BLaER1 (cell line): ENCODE measurements at regions not wholly inside any gene's neighbourhood (a gene's known extent, or its start where the extent isn't known, plus 50 kb on each side); places are given as distances from the start of the nearest gene placed in this dataset.

Experiments
- H3K27ac ChIP-seq: shearing (Covaris generic); formaldehyde crosslinking; 2 replicates; pipeline ENCODE4 v1.8.1; 2022
- H3K27me3 ChIP-seq: shearing (Covaris generic); formaldehyde crosslinking; 2 replicates; pipeline ENCODE4 v1.8.1; 2022
- H3K36me3 ChIP-seq: shearing (Covaris generic); formaldehyde crosslinking; 2 replicates; pipeline ENCODE4 v1.8.1; 2022
- H3K4me1 ChIP-seq: shearing (Covaris generic); formaldehyde crosslinking; 2 replicates; pipeline ENCODE4 v1.8.1; 2022
- H3K4me2 ChIP-seq: shearing (Covaris generic); formaldehyde crosslinking; 2 replicates; pipeline ENCODE4 v1.8.1; 2022
- H3K4me3 ChIP-seq: shearing (Covaris generic); formaldehyde crosslinking; 2 replicates; pipeline ENCODE4 v1.8.1; 2022
- H3K9ac ChIP-seq: shearing (Covaris generic); formaldehyde crosslinking; 2 replicates; pipeline ENCODE4 v1.8.1; 2022
- H3K9me3 ChIP-seq: shearing (Covaris generic); formaldehyde crosslinking; 2 replicates; pipeline ENCODE4 v1.8.1; 2022
- H4K20me1 ChIP-seq: shearing (Covaris generic); formaldehyde crosslinking; 2 replicates; pipeline ENCODE4 v1.8.1; 2022
- Cebpa-rat ChIP-seq: shearing (Covaris generic); IDR thresholded peaks from 2 replicates; pipeline ENCODE4 v1.8.1; 2022

DNA sequence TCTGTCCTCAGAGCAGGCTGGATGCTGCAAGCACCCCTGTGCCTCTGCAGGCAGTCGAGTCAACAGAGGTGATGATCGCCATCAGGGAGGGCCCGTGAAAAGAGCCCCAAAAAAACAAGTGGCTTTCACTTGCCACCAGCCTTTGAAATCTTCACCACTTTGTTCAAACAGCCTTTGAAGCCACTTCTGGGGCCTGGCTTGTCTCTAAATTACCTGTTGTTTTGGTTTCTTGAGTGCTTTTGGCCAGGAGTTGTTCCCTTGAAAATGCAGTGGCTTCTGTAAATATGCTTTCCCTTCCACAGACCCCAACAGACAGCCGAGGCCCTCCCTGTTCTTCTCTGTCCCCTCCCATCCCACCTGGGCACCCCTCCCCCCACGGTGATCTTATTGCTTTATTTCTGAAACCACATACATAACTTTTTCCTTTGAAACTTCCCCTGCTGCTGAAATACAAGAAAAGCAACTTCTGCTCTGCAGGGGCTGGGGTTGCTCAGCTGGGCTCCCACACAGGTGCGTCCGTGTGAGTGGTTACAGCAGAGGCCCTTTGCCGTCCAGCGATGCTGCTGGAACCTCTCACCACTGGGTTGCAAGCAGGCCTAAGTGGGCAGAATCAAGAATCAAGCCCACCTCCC lies 283.8 kb upstream of the SHH start:
- Histone ChIP-seq H4K20me1 (no peaks in the 10 kb centered on the region), H3K4me2 (peak overlapping the region; percentile 67), H3K36me3 (no peaks in the 10 kb centered on the region), H3K27ac (no peak overlapping the region), H3K4me1 (peaks cover 35% of the 10 kb centered on the region), H3K27me3 (no peaks in the 10 kb centered on the region), H3K9me3 (no peaks in the 10 kb centered on the region), H3K9ac (no peak overlapping the region), H3K4me3 (no peak overlapping the region)
- TF ChIP-seq Cebpa-rat = no peak

DNA sequence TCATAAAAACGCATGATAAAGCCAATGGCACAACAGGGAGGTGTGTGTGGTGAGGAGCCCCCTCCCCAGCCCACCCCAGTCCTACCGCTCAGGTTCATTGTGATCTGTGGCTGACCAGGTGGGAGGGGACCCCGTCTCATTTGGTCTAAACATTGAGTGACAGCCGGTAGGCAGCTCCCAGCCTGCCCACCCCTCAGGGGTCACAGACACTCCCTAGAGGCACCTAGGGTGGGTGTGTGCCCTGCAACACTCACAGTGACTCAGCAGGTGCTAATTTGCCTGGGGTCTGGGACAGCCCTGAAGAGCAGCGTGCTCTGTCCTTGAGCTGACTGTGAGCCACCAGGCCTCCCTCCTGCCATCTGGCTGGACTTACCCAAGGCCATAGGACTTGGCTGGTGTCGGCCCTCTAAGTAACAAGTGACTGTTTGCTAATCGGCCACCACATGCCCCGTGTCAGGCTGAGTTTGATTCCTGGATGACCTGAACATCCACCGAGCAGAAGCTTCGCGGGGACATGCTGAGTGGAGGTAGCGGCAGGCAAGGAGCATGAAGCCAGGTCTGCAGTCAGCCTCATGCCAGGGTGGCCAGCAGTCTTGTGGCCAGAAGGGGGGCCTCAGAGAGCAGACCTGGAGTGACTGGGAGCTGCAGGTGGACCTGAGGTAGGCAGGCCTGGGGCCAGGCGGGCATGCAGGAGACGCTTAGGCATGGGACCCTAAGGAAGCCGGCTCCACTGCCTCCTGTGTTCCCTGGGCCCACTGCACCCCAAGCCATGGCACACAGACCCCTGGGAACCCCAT lies 282.3 kb upstream of the SHH start:
- Histone ChIP-seq H3K27me3 (no peaks in the 10 kb centered on the region), H3K9ac (no peak overlapping the region), H3K36me3 (no peaks in the 10 kb centered on the region), H4K20me1 (no peaks in the 10 kb centered on the region), H3K9me3 (no peaks in the 10 kb centered on the region), H3K4me3 (no peak overlapping the region), H3K27ac (no peak overlapping the region), H3K4me1 (peaks cover 39% of the 10 kb centered on the region), H3K4me2 (peak overlapping the region; percentile 67)
- no peak for TF ChIP-seq Cebpa-rat

DNA sequence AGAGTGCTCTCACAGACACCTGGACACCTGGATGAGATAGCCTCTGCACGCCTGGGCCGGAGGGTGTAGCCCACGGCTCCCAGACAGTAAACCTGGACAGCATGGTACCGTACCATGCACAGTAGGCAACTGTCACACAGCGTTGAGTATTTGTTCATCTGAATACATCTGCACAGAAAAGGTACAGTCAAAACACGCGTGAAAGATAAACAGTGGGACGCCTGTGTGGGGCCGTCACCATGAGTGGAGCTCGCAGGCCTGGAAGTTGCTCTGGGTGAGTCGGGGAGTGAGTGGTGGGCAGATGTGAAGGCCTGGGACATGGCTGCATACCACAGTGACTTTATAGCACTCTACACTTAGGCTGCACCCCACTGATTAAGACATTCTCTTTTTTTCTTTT lies 280.0 kb upstream of the SHH start:
- no peak for TF ChIP-seq Cebpa-rat
- Histone ChIP-seq H3K27ac (no peak overlapping the region), H3K36me3 (no peaks in the 10 kb centered on the region), H3K4me1 (peaks cover 39% of the 10 kb centered on the region), H3K9ac (no peak overlapping the region), H3K4me3 (no peak overlapping the region), H4K20me1 (no peaks in the 10 kb centered on the region), H3K4me2 (peak overlapping the region; percentile 69), H3K27me3 (no peaks in the 10 kb centered on the region), H3K9me3 (no peaks in the 10 kb centered on the region)

DNA sequence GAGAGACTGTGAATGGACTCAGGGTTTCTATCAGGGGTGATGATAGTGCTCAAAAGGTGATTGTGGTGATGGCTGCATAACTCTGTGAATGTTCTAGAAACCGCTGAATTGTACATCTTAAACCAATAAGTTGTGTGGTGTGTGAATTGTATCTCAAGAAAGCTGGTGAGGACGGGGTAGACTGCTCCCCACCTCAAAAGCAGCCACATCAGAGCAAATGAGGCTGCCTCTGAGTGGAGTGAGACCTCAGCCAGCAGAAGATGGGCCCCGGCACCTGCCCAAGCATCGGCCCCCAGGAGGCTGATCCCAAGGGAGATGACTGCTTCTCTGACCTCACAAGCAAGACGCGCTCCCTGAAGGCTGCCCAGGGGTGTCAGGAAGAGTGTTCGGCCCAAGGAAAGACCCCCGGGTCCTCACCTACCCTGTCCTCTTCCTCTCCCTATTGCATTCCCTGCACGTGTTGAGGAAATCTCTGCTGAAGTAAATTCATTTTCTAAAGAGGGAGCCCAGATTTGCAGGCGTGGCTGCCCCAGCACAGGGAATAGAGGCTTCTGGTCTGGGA lies 279.3 kb upstream of the SHH start:
- Histone ChIP-seq H3K9ac (no peak overlapping the region), H3K27me3 (no peaks in the 10 kb centered on the region), H3K27ac (no peak overlapping the region), H3K36me3 (no peaks in the 10 kb centered on the region), H4K20me1 (no peaks in the 10 kb centered on the region), H3K4me1 (peaks cover 37% of the 10 kb centered on the region), H3K9me3 (no peaks in the 10 kb centered on the region), H3K4me3 (no peak overlapping the region), H3K4me2 (peak overlapping the region; percentile 69)
- TF ChIP-seq Cebpa-rat = no peak

DNA sequence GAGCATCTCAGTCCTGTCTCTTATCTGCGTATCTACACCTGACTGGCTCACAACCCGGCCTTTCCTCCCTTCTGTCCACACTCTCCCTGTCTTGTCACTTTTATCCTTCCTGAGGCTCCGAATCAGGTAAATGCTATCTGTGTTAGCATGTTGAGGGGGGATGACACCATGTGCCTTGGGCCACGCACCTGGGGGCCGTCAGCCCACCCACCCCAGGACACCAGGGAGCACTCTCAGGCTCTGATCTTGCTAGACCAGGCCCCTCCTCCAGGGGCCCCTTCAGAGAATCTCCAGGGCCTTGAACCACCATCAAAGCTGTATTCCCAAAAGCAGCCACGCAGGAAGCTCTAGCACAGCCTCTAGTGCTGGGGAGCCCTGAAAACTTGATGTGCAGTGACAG lies 278.7 kb upstream of the SHH start:
- Histone ChIP-seq H3K4me1 (peaks cover 31% of the 10 kb centered on the region), H3K9me3 (no peaks in the 10 kb centered on the region), H4K20me1 (no peaks in the 10 kb centered on the region), H3K4me2 (peak overlapping the region; percentile 69), H3K27ac (no peak overlapping the region), H3K36me3 (no peaks in the 10 kb centered on the region), H3K27me3 (no peaks in the 10 kb centered on the region), H3K9ac (no peak overlapping the region), H3K4me3 (no peak overlapping the region)
- TF ChIP-seq Cebpa-rat = no peak

DNA sequence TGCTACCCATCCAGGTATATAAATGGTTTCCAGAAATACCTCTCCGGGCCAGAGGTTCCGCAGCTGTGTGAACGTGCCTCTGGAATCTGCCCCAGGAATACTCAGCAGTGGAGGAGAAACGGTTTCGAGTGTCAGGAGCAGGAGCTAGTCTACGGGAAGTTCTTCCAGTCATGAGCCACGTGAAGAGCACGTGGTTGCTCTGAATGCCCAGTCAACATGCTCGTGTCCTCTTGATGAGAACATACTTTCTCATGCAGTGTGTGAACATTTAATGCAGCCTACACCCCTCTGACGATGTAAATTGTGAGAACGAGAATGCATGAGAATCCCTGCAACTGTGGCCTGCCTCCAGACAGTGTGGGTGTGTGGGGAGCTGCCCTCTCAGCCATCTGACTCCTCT lies 277.0 kb upstream of the SHH start:
- H3K4me2 ChIP-seq = no peak overlapping the region
- H3K4me1 ChIP-seq = peaks cover 16% of the 10 kb centered on the region
- H3K27me3 ChIP-seq = no peaks in the 10 kb centered on the region

DNA sequence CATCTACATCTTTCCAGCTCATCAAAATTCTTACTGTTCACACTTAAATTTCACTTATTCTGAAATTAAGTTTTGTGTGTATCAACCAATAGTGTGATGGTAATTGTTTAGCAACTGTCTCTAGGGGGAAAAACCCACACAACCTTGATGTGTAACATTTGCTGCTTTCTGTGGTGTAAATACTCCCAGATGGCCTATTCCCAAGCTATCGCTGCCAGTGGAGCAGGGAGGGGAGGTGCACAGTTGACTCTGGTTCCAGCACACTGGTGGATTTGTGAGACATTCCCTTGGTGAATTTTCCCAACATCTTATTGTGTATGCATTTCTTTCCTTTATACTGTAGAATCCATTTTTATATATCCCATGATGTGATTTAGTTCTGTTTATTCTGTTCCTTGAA lies 275.9 kb upstream of the SHH start:
- H3K4me3 ChIP-seq = no peak overlapping the region

More for the DNA sequence above, 277.0 kb upstream of the SHH start:
- H3K27ac ChIP-seq = no peak overlapping the region
- no peak for TF ChIP-seq Cebpa-rat
- no peaks in the 10 kb centered on the region for H3K36me3 ChIP-seq
- no peaks in the 10 kb centered on the region for H4K20me1 ChIP-seq
- no peak overlapping the region for H3K9ac ChIP-seq
- no peak overlapping the region for H3K4me3 ChIP-seq
- no peaks in the 10 kb centered on the region for H3K9me3 ChIP-seq

DNA sequence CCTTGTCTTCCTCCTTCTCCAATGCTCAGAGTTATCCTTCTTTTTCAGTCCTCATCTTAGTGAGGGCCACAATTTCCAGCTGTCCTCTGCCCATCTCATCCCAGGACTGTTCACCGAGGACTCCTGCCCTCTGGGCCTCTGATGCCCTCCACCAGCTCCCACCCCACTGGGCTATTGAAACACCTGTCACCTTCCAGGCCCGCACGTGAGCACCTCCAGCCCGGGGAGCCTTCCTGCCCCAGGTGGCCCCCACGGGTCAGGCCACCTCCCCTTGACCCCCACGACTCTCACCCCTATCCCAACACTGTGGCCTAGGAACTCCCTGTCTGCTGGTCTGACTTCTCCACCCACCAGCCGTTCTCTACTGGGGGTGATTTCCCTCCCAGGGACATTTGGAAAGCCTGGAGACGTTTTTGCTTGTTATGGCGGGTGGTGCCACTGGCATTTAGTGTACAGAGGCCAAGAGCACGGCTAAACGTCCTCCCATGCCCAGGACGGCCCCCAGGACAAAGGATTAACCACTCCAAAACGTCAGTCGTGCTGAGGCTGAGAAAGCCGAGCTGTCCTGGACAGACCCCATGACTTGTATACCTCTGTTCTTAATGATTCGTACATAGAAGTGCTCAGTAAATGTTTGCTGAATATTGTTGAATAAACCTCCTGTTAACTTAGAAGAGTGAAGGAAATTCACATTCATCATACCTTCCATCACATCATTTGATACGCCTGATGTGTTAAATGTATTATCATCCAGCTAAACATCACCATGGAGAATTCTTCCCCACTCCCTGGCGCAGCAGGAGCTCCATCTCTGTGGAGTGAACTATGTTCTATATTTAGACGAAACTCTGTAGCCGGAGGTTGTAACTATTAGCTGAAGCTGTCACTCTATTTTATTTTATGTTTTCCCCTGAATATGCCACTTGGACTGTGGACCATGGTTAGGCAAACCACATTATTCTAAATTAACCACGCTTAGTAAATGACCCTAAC lies 270.1 kb upstream of the SHH start:
- Histone ChIP-seq H3K4me3 (no peak overlapping the region), H3K36me3 (no peaks in the 10 kb centered on the region), H3K4me1 (peaks cover 15% of the 10 kb centered on the region), H3K4me2 (no peak overlapping the region), H4K20me1 (no peaks in the 10 kb centered on the region), H3K9me3 (no peaks in the 10 kb centered on the region), H3K27ac (no peak overlapping the region), H3K27me3 (no peaks in the 10 kb centered on the region), H3K9ac (no peak overlapping the region)
- no peak for TF ChIP-seq Cebpa-rat

More for the DNA sequence above, 275.9 kb upstream of the SHH start:
- Histone ChIP-seq H3K9ac (no peak overlapping the region), H4K20me1 (no peaks in the 10 kb centered on the region), H3K4me2 (no peak overlapping the region), H3K27me3 (no peaks in the 10 kb centered on the region), H3K9me3 (no peaks in the 10 kb centered on the region), H3K4me1 (peaks cover 16% of the 10 kb centered on the region), H3K36me3 (no peaks in the 10 kb centered on the region), H3K27ac (no peak overlapping the region)
- no peak for TF ChIP-seq Cebpa-rat

DNA sequence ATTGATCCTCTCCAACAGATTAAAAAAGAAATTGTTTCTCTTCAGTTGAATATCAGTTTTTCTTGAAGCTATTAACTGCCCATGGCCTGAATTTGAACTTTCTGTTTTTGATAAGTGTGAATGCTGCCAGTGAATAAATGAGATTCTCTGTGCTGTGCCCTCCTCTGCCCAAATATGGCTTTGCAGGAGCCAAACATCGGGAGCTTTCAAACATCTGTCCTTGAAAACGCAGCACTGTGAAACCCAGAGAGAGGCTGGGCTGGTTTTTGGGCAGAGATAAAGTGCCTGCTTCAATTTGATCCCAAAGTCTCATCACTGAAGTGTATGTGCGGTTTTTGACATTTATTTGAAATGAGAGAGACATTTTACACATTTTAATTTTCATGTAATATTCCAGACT lies 268.3 kb upstream of the SHH start:
- Histone ChIP-seq H3K4me2 (peak overlapping the region; percentile 44), H3K4me1 (peaks cover 15% of the 10 kb centered on the region), H3K4me3 (no peak overlapping the region), H3K27me3 (no peaks in the 10 kb centered on the region), H3K9ac (no peak overlapping the region), H3K27ac (no peak overlapping the region), H3K36me3 (no peaks in the 10 kb centered on the region), H3K9me3 (no peaks in the 10 kb centered on the region), H4K20me1 (no peaks in the 10 kb centered on the region)
- no peak for TF ChIP-seq Cebpa-rat
